T follicular helper cell (primary cell): ENCODE measurements at regions not wholly inside any gene's neighbourhood (a gene's known extent, or its start where the extent isn't known, plus 50 kb on each side); places are given as distances from the start of the nearest gene placed in this dataset.

Experiments used
- DNase-seq: peaks from one replicate; pipeline ENCODE4 v3.0.0-alpha.2; 2020; ENCODE audit warnings: low read depth

- no peak for DNase-seq
Observed at GRCh38 chr13:72168126-72168855, 301.3 kb upstream of the DACH1 start.

DNA sequence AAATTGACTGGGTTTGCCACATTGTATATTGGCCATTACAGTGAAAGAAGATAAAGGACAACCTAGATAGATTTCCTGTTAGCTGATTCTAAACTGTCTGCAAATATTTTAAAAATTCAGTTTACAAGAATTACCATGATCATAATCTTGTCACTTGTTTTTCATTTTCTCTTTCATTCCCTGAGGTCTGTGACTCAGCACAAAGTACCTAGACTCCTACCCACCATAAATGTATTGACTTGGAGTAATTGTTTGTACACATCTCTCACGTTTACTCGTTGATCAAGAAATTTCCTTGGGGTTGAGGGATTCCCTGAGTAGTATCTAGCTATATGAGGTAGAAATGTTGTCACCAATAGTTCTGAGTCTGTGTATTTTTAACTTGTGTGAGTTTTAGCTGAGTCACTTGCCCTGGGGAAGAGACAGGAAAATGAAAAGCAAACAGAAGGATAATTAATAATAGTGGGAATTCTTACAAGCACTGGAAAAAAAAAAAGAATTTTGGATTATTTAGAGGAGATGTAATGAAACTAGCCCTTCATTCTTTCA lies 299.2 kb upstream of the DACH1 start:
- no peak for DNase-seq

DNA sequence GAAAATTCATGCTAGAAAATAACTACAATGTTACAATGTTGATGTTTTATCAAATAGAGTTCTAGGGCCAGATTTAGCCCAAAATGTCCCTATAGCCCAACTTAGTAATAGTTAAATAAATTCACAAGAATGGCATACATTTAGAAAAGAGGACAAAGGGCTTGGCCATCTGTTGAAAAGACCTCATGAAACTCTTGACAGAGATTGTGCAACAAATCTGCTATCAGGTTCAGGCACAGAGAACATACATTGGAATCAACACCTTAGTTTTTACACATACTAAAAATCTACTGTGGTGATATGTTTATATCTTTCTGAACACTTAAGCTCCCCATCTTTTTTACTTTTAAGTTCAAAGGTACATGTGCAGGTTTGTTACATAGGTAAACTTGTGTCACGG lies 298.3 kb upstream of the DACH1 start:
- no peak for DNase-seq

DNA sequence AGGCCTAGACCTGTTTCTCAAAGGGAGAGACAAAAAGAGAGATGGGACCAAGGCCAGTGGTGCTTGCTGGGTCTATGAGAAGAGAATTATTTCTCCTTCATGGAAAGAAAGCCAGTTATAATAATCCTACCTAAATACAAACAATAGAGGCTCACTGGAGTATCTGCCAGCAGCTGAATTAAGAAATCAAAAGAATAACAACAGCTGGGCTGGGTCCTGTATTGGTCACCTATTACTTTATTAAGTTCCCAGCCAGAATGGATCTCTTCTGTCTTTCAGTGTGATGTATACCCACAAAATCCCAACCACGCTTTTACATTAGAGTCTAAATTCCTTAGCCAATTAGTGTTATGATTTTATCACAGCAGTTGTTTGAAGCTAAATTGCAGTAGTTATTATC lies 297.8 kb upstream of the DACH1 start:
- no peak for DNase-seq

DNA sequence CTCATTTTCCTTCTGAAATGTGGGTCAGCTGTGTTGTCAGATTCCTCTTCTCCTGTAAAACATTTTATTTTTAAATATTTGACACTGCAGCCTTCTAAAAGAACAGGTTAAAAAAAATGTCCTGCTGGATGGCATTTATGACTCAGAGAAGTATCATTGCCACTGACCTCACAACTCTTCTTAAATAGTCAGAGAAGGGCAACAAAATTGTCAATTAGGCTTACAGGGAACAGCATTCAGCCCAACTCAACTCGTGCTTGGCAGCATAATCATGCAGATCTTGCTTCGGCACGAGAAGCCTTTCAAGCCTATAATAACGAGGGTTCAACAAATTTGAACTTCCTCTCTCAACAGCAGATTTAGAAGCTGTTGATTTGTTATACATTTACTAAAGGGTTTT lies 296.7 kb upstream of the DACH1 start:
- DNase-seq = no peak

GRCh38 chr13:72160977-72161376 lies 294.0 kb upstream of the DACH1 start:
- no peak for DNase-seq

GRCh38 chr13:72156760-72157159 lies 289.8 kb upstream of the DACH1 start:
- no peak for DNase-seq

DNA sequence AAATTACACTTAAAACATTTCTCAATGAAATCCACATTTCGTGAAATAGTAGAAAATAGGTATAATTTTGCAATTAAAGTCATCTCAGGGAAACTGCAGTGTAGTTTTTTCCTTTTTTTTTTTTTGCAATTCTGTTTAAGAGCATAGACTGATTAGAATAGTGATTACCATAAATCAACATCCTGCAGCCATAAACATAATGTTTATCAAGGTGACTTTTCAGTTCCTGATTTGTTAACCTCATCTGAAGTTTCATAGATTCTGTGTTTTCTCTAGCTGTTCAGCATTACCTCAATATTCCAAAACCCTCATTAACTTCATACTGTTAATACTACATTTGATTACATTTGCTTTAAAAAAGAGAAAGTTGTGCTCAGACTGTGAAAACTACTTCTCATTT lies 286.3 kb upstream of the DACH1 start:
- DNase-seq = no peak

DNA sequence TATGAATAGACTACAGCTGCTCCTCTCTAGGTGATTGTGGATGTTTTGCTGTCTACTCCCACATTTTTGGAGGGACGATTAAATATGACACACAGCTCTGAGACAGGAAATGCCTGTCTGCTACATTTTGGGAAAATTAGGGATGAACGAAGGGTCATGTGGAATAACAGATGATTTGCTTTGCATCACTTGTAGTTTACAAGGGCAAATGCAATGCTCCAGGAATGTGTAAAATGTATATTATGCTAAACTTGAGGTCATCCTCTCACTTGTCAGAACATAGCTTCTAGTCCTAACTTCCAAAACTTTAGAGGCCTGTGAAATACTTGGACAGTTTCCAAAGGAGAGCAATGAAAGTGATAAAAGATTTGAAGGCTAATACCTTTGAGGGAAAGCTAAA lies 284.2 kb upstream of the DACH1 start:
- no peak for DNase-seq

GRCh38 chr13:72150502-72150901 lies 283.5 kb upstream of the DACH1 start:
- DNase-seq = no peak

DNA sequence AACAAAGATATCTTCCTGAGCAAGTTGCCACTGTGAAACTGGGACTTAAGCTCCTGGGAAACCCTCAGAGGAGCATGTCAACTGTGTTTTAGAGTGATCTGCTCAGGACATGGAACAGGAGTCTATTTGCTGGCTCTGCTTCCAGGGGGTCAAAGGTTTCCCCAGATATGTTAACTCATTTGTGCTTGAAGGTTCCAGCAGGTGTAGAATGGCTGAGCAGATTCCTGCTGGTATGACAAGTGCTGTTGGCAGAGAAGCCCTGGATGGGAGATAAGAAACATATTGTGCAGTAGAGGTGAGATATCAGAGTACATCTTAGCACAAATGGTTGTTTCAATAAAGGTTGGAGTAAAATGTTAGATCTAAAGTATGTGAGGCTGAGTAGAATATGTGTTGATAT lies 282.7 kb upstream of the DACH1 start:
- DNase-seq = no peak

DNA sequence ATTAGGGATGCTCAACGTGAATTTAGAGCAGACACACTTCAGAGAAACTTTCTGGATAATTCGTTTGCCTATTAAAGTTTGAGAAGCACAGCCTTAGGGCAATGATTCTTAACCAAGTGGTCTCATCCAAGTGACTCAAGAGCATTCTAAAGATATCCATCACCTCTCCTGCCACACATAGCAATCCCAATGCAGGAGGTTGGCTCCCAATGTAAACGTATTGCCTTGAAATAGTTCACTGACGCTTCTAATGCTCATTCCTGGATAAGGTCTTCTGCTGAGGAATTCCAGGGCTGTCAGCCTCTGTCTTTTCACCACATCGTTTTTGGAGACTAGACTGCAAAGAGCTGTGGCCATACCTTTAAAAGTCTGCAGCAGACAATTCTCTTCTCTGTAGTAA lies 279.8 kb upstream of the DACH1 start:
- no peak for DNase-seq

DNA sequence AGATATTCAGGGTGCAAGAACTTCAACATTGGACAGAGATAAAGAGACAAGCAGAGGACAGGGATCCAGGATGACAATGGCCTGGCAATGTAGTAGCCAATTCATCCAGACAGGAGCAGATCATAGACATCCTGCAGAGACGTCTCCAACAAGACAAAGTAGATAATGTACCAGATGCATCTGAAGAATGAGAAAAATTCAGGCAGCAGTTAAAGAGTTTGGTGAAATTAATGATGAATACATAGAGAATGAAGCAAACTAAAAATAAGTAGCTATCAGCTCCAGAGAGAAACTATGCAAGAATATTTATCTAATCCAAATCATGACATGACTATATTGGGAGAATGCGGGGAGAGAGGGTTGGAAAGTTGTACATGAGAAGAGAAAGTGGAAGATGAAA lies 278.4 kb upstream of the DACH1 start:
- no peak for DNase-seq

DNA sequence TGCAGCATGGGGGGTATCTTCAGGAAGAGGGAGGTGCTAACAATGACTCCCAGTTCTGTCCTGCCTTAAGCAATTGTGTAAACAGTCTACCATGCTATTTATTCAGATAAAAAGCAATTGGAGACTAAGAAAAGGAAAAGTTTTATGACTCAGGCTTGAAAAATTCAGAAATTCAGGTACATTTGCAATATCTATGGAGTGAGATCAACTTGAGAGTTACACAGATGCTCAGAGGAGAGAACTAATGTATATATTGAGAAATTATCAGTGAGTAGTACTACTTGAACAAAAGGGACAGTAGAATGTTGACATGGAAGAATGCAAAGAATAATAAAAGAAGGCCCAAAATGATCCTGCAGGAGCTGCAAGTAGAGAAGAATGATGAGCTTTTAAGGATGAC lies 277.6 kb upstream of the DACH1 start:
- DNase-seq = no peak

- DNase-seq = no peak
Observed at GRCh38 chr13:72141855-72142519, 275.0 kb upstream of the DACH1 start.

GRCh38 chr13:72139192-72139591 lies 272.2 kb upstream of the DACH1 start:
- no peak for DNase-seq

DNA sequence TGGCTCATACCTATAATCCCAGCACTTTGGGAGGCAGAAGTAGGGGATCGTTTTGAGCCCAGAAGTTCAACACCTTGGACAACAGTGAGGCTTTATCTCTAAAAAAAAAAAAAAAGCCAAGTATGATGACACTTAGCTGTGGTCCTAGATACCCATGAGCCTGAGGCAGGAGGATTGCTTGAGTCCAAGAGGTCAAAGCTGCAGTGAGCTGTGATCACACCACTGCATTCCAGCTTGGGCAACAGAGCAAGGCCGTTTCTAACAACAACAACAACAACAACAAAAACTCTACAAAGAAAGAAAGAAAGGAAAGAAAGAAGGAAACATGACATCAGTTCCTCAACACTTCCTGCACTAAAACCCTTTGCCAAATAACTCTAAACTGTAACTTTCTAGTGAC lies 265.1 kb upstream of the DACH1 start:
- DNase-seq = no peak

GRCh38 chr13:72129117-72129516 lies 262.1 kb upstream of the DACH1 start:
- DNase-seq = no peak

- no peak for DNase-seq
Observed at GRCh38 chr13:72127031-72127430, 260.0 kb upstream of the DACH1 start.

GRCh38 chr13:72126424-72126823 lies 259.4 kb upstream of the DACH1 start:
- no peak for DNase-seq

DNA sequence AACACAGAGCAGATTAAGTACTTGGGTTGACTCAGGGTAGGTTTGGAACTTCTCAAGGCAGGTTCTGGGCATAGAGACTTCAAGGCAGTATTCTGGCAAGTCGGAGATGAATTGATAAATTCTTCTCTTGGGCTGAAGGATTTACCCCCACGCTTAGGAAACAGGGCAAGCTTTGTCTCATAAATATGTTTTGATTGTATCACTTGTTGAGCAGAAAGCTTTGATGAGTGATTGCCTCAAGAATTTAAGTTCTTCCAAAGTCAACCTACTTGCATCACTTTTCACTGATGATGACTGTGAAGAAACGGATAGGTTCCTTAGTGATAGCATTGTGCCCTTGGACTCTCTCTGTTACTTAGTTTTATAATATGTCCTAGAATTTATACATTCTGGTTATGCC lies 258.6 kb upstream of the DACH1 start:
- no peak for DNase-seq

DNA sequence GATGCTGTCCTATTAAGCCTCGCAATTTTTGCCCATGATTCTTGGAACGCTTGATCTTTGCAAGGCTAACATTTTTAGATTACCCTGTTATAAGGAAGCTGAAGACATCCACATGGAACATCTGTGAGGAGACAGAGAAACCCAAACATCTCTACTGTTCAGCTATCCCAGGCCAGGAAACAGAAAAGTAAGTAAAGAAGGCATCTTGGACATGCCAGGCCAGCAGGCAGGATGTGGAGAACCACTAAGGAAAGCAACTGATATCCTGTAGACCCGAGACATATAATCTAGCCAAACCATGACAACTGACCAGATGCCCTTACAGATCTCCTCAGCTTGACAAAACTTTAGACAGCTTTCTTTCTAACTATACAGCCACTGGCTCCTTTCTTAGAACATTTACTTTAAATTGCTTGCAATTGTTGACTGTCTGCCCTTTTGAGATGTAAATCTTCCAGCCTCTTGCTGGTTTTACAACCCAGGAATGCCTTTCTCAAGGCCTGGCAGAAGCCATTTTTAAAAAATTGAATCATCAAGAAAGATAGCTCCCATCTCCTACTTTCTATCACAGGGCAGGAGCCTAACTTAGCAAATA lies 255.8 kb upstream of the DACH1 start:
- no peak for DNase-seq

- no peak for DNase-seq
Observed at GRCh38 chr13:72121466-72121865, 254.5 kb upstream of the DACH1 start.
